Activated naive CD8-positive, alpha-beta T cell treated with anti-CD3 and anti-CD28 coated beads for 36 hours (primary cell): ENCODE measurements at regions not wholly inside any gene's neighbourhood (a gene's known extent, or its start where the extent isn't known, plus 50 kb on each side); places are given as distances from the start of the nearest gene placed in this dataset.
"Not testable (repeated sequence)": the region's sequence is repeated elsewhere in the genome, so short reads cannot be mapped to it uniquely, and the experiment has no call there.

Experiments used
- DNase-seq: peaks from one replicate; pipeline ENCODE4 v3.0.0; 2021
- H3K27ac Mint-ChIP-seq: one replicate; pipeline ENCODE4 v1.8.0; 2022; ENCODE audit warnings: mild to moderate bottlenecking, moderate library complexity, mixed read lengths
- H3K27me3 Mint-ChIP-seq: one replicate; pipeline ENCODE4 v1.8.0; 2022; ENCODE audit warnings: mild to moderate bottlenecking, mixed read lengths
- H3K36me3 Mint-ChIP-seq: one replicate; pipeline ENCODE4 v1.8.0; 2021; ENCODE audit warnings: mild to moderate bottlenecking, mixed read lengths
- H3K4me1 Mint-ChIP-seq: one replicate; pipeline ENCODE4 v1.8.0; 2021; ENCODE audit warnings: mixed read lengths
- H3K4me3 Mint-ChIP-seq: one replicate; pipeline ENCODE4 v1.8.0; 2022; ENCODE audit warnings: mild to moderate bottlenecking, moderate library complexity, mixed read lengths
- H3K9me3 Mint-ChIP-seq: one replicate; pipeline ENCODE4 v1.8.0; 2022; ENCODE audit warnings: mixed read lengths

DNA sequence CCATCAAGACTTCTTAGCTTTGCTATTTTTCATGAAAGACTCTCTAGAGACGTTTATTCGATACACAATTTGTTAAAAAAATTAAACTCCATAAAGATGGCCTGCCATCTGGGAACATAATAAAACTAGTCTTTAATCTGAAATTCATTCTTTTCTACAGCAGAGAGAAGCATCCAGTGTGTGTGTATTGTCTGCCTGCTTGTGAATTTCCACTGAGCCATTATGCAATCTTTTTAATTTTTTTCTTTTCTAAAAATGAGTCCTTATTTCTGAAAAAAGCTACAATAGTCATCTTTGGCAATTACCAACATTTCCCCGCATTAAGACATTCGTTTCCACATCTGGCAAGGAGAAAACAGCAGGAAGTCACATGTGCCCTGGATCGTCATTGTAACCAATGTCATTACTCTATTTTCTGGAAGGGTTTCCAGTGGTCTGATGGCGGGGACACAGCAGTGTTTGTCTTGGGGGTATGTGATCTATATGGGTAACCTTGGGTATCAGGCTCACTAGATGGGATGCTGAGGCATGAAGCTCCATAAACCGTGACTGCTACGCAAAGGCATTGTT lies 263.1 kb downstream of the MSX2 start:
- H3K36me3 Mint-ChIP-seq, result no peaks in the 10 kb centered on the region
- H3K27me3 Mint-ChIP-seq, result peaks cover 10% of the 10 kb centered on the region
- H3K9me3 Mint-ChIP-seq, result no peaks in the 10 kb centered on the region
- no peak overlapping the region for H3K27ac Mint-ChIP-seq
- no peaks in the 10 kb centered on the region for H3K4me1 Mint-ChIP-seq
- DNase-seq, result no peak
- no peak overlapping the region for H3K4me3 Mint-ChIP-seq

DNA sequence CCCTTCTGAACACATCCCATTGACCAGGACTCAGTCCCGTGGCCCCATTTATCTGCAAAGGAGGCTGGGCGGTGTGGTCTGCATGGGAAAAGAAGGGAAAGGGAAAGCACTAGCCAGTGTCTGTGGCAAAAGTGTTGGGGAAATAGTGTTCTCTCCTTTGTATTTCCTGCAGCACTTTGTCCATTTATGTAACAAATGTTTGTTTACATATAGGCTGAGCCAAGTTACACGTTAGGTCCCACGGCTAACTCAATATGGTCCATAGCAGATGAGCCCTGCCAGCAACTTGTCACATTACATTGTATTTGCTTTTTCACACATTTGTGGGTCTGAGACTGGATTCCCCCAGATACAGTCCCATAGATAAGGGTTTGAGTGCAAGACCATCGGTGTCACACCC lies 260.5 kb downstream of the MSX2 start:
- Mint-ChIP-seq H3K27me3 (peaks cover 5% of the 10 kb centered on the region), H3K36me3 (no peaks in the 10 kb centered on the region), H3K4me3 (no peak overlapping the region), H3K9me3 (no peaks in the 10 kb centered on the region), H3K4me1 (no peaks in the 10 kb centered on the region), H3K27ac (no peak overlapping the region)
- no peak for DNase-seq

GRCh38 chr5:174982485-174982884 lies 258.1 kb downstream of the MSX2 start:
- DNase-seq, result no peak
- H3K27me3 Mint-ChIP-seq, result no peaks in the 10 kb centered on the region

GRCh38 chr5:174981416-174981815 lies 257.0 kb downstream of the MSX2 start:
- DNase-seq, result no peak
- Mint-ChIP-seq H3K4me1 (no peaks in the 10 kb centered on the region), H3K27ac (no peak overlapping the region), H3K9me3 (no peaks in the 10 kb centered on the region), H3K27me3 (peaks cover 4% of the 10 kb centered on the region), H3K36me3 (no peaks in the 10 kb centered on the region), H3K4me3 (no peak overlapping the region)

More at GRCh38 chr5:174982485-174982884, 258.1 kb downstream of the MSX2 start:
- Mint-ChIP-seq H3K9me3 (no peaks in the 10 kb centered on the region), H3K4me3 (no peak overlapping the region), H3K27ac (no peak overlapping the region), H3K4me1 (no peaks in the 10 kb centered on the region), H3K36me3 (no peaks in the 10 kb centered on the region)

GRCh38 chr5:174980952-174981351 lies 256.6 kb downstream of the MSX2 start:
- Mint-ChIP-seq H3K9me3 (no peaks in the 10 kb centered on the region), H3K27ac (no peak overlapping the region), H3K27me3 (peaks cover 9% of the 10 kb centered on the region), H3K4me1 (no peaks in the 10 kb centered on the region), H3K36me3 (no peaks in the 10 kb centered on the region), H3K4me3 (no peak overlapping the region)
- DNase-seq, result no peak

GRCh38 chr5:174972291-174972690 lies 247.9 kb downstream of the MSX2 start:
- no peak overlapping the region for H3K27ac Mint-ChIP-seq
- DNase-seq, result no peak
- no peaks in the 10 kb centered on the region for H3K4me1 Mint-ChIP-seq
- peaks cover 11% of the 10 kb centered on the region for H3K9me3 Mint-ChIP-seq
- no peaks in the 10 kb centered on the region for H3K36me3 Mint-ChIP-seq
- no peak overlapping the region for H3K4me3 Mint-ChIP-seq
- peaks cover 29% of the 10 kb centered on the region for H3K27me3 Mint-ChIP-seq

DNA sequence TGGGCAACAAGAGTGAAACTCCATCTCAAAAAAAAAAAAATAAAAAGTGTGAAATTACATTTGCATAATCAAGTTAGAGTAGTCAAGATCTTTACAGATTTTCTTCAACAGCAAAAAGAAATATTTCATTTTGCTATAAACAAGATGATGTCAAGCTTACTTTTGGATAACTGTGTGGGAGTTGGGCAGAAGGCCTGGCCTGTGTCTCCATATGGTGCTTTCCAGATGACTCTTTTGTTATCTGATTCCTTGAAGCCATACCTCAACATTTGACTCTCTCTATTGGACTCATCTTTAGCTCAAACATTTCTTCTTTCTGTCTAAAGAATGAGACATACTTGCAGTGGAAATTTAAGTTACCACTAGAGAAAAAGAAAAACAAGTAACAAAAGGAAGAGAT lies 246.8 kb downstream of the MSX2 start:
- no peak for DNase-seq
- H3K4me3 Mint-ChIP-seq, result no peak overlapping the region
- H3K27me3 Mint-ChIP-seq, result peaks cover 23% of the 10 kb centered on the region
- H3K4me1 Mint-ChIP-seq, result no peaks in the 10 kb centered on the region
- no peak overlapping the region for H3K27ac Mint-ChIP-seq
- no peaks in the 10 kb centered on the region for H3K36me3 Mint-ChIP-seq
- peaks cover 19% of the 10 kb centered on the region for H3K9me3 Mint-ChIP-seq

GRCh38 chr5:174970502-174970901 lies 246.1 kb downstream of the MSX2 start:
- H3K27ac Mint-ChIP-seq, result no peak overlapping the region

DNA sequence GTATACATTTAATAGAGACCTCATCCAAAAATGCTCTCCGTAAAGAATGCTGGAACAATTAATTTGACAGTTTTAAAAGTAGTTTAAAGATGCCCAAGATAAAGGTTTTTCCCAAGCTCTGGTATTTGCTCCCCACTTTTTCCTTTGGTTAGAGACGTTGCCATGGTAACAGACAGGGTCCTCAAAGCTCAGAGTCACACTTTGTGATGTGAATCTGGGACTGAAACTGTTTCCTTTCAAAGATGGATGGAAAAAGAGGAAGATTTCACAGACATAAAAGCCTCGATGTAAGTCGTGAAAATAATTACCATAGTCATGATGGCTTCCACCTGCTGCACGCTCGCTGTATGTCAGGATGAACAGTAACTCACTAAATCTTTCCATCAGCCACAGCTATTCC lies 229.5 kb downstream of the MSX2 start:
- peaks cover 24% of the 10 kb centered on the region for H3K27me3 Mint-ChIP-seq
- no peak for DNase-seq
- no peaks in the 10 kb centered on the region for H3K9me3 Mint-ChIP-seq
- H3K4me1 Mint-ChIP-seq, result no peaks in the 10 kb centered on the region
- H3K4me3 Mint-ChIP-seq, result no peak overlapping the region
- no peak overlapping the region for H3K27ac Mint-ChIP-seq
- H3K36me3 Mint-ChIP-seq, result no peaks in the 10 kb centered on the region

More at GRCh38 chr5:174970502-174970901, 246.1 kb downstream of the MSX2 start:
- no peaks in the 10 kb centered on the region for H3K36me3 Mint-ChIP-seq
- H3K27me3 Mint-ChIP-seq, result peaks cover 20% of the 10 kb centered on the region
- peaks cover 23% of the 10 kb centered on the region for H3K9me3 Mint-ChIP-seq
- no peak for DNase-seq
- no peaks in the 10 kb centered on the region for H3K4me1 Mint-ChIP-seq
- H3K4me3 Mint-ChIP-seq, result no peak overlapping the region

GRCh38 chr5:174951151-174951780 lies 226.9 kb downstream of the MSX2 start:
- H3K36me3 Mint-ChIP-seq, result no peaks in the 10 kb centered on the region
- peak; percentile 52 for DNase-seq
- H3K4me3 Mint-ChIP-seq, result no peak overlapping the region
- H3K27ac Mint-ChIP-seq, result no peak overlapping the region
- H3K27me3 Mint-ChIP-seq, result peaks cover 25% of the 10 kb centered on the region
- H3K4me1 Mint-ChIP-seq, result no peaks in the 10 kb centered on the region
- no peaks in the 10 kb centered on the region for H3K9me3 Mint-ChIP-seq

DNA sequence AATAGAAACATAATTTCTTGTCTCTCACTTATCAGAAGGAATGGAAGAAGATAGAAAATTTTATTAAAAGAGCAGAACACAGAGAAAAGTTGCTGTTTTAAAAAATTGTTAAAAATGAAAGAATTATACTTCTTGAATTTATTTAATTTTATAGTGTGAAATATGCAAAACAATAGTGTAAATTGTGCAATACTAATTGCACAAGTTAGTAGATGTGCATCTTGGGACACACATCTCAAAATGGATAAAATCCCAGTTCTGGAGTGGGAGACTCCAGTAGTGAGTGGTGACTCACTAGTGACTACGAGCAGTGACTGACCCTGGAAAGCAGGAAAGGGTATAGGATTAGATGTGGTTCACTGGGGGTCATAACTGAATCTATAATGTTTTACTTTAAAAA lies 223.2 kb downstream of the MSX2 start:
- H3K27ac Mint-ChIP-seq, result no peak overlapping the region

DNA sequence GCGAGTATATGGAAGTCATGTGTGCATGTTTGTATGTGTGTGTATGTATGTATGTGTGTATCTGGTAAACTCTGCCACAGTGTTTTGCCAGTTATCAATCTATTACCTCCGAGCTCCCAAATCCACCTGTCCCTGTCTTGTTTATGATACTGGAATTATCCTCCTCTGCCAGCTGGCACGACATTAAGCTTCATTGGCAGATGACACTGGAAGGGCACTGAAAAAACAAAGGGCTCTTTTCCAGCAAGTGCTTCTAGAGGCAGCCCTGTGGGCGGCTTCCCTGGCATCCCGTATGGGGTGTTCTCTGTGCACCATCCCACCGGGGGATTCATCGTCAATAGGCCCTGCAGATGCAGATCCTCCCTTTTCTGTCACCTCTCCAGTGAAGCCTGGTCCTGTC lies 221.5 kb downstream of the MSX2 start:
- H3K9me3 Mint-ChIP-seq, result no peaks in the 10 kb centered on the region

More for the DNA sequence above, 223.2 kb downstream of the MSX2 start:
- no peak overlapping the region for H3K4me3 Mint-ChIP-seq
- no peaks in the 10 kb centered on the region for H3K9me3 Mint-ChIP-seq
- DNase-seq, result no peak
- no peaks in the 10 kb centered on the region for H3K4me1 Mint-ChIP-seq
- H3K36me3 Mint-ChIP-seq, result no peaks in the 10 kb centered on the region
- H3K27me3 Mint-ChIP-seq, result peaks cover 38% of the 10 kb centered on the region

DNA sequence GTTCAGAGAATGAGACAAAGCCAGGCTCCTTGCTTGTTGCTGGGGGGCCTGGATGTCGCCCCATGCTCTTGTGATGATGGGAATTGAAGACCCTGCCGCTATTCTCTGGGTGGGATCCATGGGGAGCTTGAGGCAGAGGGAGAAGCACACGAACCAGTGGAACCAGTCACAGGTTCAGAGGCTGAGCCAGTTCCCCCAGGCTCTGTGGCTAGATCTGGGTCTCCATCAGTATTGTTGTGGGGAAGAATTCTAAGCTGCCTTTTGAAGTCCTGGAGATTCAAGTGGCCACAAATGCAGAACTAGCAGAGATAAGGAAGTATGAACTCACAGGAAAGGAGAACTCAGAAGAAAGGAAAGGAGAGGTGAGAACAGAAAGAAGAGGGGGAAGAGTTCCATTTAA lies 219.4 kb downstream of the MSX2 start:
- H3K4me1 Mint-ChIP-seq, result no peaks in the 10 kb centered on the region
- H3K27ac Mint-ChIP-seq, result no peak overlapping the region
- H3K9me3 Mint-ChIP-seq, result no peaks in the 10 kb centered on the region
- no peak for DNase-seq
- no peaks in the 10 kb centered on the region for H3K36me3 Mint-ChIP-seq
- no peak overlapping the region for H3K4me3 Mint-ChIP-seq
- peaks cover 35% of the 10 kb centered on the region for H3K27me3 Mint-ChIP-seq

More for the DNA sequence above, 221.5 kb downstream of the MSX2 start:
- no peaks in the 10 kb centered on the region for H3K4me1 Mint-ChIP-seq
- DNase-seq, result no peak
- H3K27me3 Mint-ChIP-seq, result peaks cover 39% of the 10 kb centered on the region
- no peaks in the 10 kb centered on the region for H3K36me3 Mint-ChIP-seq
- H3K27ac Mint-ChIP-seq, result no peak overlapping the region
- no peak overlapping the region for H3K4me3 Mint-ChIP-seq

DNA sequence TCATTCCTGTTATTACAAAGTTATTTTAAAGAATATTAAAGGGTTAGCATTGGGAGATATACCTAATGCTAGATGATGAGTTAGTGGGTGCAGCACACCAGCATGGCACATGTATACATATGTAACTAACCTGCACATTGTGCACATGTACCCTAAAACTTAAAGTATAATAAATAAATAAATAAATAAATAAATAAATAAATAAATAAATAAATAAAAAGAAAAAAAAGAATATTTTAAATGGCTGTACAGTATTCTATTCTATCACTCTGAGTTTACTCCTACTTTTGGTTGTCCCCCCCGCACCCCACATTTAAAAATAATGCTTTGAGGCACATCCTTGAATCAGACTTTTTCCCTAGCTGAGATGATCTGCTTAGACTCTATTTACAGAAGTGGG lies 218.6 kb downstream of the MSX2 start:
- not testable (repeated sequence) for H3K4me1 Mint-ChIP-seq, DNase-seq, H3K9me3 Mint-ChIP-seq, H3K4me3 Mint-ChIP-seq, H3K36me3 Mint-ChIP-seq, H3K27ac Mint-ChIP-seq
- peaks cover 35% of the 10 kb centered on the region for H3K27me3 Mint-ChIP-seq

DNA sequence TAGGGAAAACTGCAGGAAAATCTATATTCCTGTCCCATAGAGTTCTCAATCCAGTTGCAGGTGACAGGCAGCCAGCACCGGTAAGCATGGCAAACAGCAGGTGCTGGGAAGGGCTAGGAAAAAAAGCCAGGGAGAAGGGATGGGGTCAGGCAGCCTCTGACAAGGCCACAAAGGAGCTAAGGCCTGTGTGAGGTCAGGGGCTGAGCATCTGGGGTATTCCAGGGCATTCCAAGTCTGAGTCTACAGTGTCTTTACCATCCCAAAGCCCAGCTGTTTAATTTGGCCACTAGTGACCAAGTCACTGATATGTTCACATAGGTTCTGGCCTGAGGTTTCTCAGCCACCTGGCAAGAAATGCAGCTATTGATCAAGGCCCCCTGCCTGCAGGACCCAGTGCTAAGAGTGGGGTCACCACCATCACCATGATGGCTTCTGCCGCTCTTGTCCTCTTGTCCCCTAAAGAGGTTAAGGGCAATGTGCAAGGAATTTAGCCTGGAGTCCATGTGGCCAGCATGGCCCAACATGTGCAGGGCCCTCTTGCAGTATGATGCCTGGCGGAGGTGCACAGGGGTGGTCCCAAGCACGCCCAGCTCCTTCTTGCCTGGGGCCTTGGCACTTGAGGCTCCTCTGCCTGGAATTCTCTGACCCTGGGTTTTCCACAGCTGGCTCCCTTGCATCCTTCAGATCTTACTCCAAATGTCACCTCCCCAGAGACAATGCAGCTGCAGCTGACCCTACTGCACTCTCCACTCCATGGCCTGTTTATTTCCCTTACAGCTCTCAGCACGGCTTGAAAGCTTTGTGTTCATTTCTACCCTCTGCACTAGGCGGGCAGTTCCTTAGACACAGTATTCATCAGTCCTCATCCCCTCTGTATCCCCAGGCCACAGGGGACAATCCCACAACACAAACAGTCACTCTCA lies 213.1 kb downstream of the MSX2 start:
- Mint-ChIP-seq H3K36me3 (no peaks in the 10 kb centered on the region), H3K4me1 (no peaks in the 10 kb centered on the region), H3K27me3 (peaks cover 27% of the 10 kb centered on the region), H3K9me3 (no peaks in the 10 kb centered on the region), H3K27ac (no peak overlapping the region), H3K4me3 (no peak overlapping the region)
- no peak for DNase-seq
